ENCODE measurements at regions not wholly inside any gene's neighbourhood (a gene's known extent, or its start where the extent isn't known, plus 50 kb on each side); places are given as distances from the start of the nearest gene placed in this dataset.

- Histone ChIP-seq H3K27me3 (no peaks in the 10 kb centered on the region), H3K4me2 (no peak overlapping the region), H3K4me1 (ENCODE audit: insufficient read depth) (no peaks in the 10 kb centered on the region), H3K9me3 (ENCODE audit: low read depth) (no peaks in the 10 kb centered on the region), H3K27ac (no peak overlapping the region), H3K36me3 (replicated peaks; ENCODE audit: insufficient read depth, low read depth) (no peaks in the 10 kb centered on the region), H2AFZ (no peak overlapping the region), H4K20me1 (ENCODE audit: insufficient read depth, poor library complexity, severe bottlenecking) (no peaks in the 10 kb centered on the region), H3K4me3 (no peak overlapping the region), H3K9me2 (replicated peaks; ENCODE audit: insufficient read depth) (no peaks in the 10 kb centered on the region), H3K79me2 (no peaks in the 10 kb centered on the region)
- DNase-seq (ENCODE audit: low spot score): no peak
- TF ChIP-seq EZH2phosphoT487 (IDR thresholded peaks at IDR 0.05; ENCODE audit: low read depth, severe bottlenecking, unreplicated experiment) (no peak), EZH2 (IDR thresholded peaks at IDR 0.05; ENCODE audit: borderline replicate concordance) (no peak)
- TF ChIP-seq, protein P1, sequence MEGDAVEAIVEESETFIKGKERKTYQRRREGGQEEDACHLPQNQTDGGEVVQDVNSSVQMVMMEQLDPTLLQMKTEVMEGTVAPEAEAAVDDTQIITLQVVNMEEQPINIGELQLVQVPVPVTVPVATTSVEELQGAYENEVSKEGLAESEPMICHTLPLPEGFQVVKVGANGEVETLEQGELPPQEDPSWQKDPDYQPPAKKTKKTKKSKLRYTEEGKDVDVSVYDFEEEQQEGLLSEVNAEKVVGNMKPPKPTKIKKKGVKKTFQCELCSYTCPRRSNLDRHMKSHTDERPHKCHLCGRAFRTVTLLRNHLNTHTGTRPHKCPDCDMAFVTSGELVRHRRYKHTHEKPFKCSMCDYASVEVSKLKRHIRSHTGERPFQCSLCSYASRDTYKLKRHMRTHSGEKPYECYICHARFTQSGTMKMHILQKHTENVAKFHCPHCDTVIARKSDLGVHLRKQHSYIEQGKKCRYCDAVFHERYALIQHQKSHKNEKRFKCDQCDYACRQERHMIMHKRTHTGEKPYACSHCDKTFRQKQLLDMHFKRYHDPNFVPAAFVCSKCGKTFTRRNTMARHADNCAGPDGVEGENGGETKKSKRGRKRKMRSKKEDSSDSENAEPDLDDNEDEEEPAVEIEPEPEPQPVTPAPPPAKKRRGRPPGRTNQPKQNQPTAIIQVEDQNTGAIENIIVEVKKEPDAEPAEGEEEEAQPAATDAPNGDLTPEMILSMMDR (IDR thresholded peaks at IDR 0.05; ENCODE audit: poor library complexity): no peak
These were observed 65.3 kb upstream of the CCDC68 start for GRCh38 chr18:55024564-55024963.

- no peaks in the 10 kb centered on the region for H3K4me1 ChIP-seq (ENCODE audit: insufficient read depth)
- TF ChIP-seq, protein P1 (IDR thresholded peaks at IDR 0.05; ENCODE audit: poor library complexity): no peak
- TF ChIP-seq EZH2 (IDR thresholded peaks at IDR 0.05; ENCODE audit: borderline replicate concordance): no peak
- DNase-seq (ENCODE audit: low spot score): no peak
- H3K4me3 ChIP-seq: no peak overlapping the region
- no peaks in the 10 kb centered on the region for H3K9me2 ChIP-seq (replicated peaks; ENCODE audit: insufficient read depth)
- no peak overlapping the region for H2AFZ ChIP-seq
- H3K36me3 ChIP-seq (replicated peaks; ENCODE audit: insufficient read depth, low read depth): no peaks in the 10 kb centered on the region
- no peak overlapping the region for H3K27ac ChIP-seq
- no peak overlapping the region for H3K4me2 ChIP-seq
- no peaks in the 10 kb centered on the region for H4K20me1 ChIP-seq (ENCODE audit: insufficient read depth, poor library complexity, severe bottlenecking)
- H3K9me3 ChIP-seq (ENCODE audit: low read depth): no peaks in the 10 kb centered on the region
- no peaks in the 10 kb centered on the region for H3K27me3 ChIP-seq
- H3K79me2 ChIP-seq: no peaks in the 10 kb centered on the region
These were observed 59.3 kb upstream of the CCDC68 start for GRCh38 chr18:55018602-55019001.

DNA sequence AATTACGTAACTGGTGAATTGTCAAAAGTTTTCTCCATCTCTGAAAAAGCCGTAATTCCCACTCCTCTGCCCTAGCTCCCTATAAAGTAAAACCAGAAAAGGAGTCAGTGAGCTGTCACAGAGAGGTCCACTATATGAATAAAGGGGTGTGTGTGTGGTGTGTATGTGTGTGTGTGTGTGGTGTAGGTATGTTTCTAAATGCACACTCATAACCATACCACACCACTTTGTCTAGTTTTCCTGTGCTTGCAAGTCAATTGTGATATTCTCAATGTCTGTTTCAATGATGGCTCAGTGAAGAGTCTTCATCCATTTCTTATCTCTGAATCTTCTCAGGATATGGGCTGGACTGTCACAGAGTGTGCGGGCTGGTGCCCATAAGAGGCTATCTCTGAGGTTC is 54.8 kb upstream of the CCDC68 start:
- no peak for DNase-seq (ENCODE audit: low spot score)
- H2AFZ ChIP-seq: no peak overlapping the region
- no peak overlapping the region for H3K27ac ChIP-seq
- 93% methylated on average over 3 of the region's 3 CpGs for WGBS (ENCODE audit: low lambda C conversion rate, missing lambda C conversion rate)
- H4K20me1 ChIP-seq (ENCODE audit: insufficient read depth, poor library complexity, severe bottlenecking): no peaks in the 10 kb centered on the region
- no peaks in the 10 kb centered on the region for H3K27me3 ChIP-seq
- H3K79me2 ChIP-seq: no peaks in the 10 kb centered on the region
- no peak overlapping the region for H3K4me3 ChIP-seq
- no peaks in the 10 kb centered on the region for H3K9me2 ChIP-seq (replicated peaks; ENCODE audit: insufficient read depth)
- no peaks in the 10 kb centered on the region for H3K36me3 ChIP-seq (replicated peaks; ENCODE audit: insufficient read depth, low read depth)
- H3K9me3 ChIP-seq (ENCODE audit: low read depth): no peaks in the 10 kb centered on the region
- H3K4me1 ChIP-seq (ENCODE audit: insufficient read depth): no peaks in the 10 kb centered on the region
- TF ChIP-seq EZH2 (IDR thresholded peaks at IDR 0.05; ENCODE audit: borderline replicate concordance) (no peak), EZH2phosphoT487 (IDR thresholded peaks at IDR 0.05; ENCODE audit: low read depth, severe bottlenecking, unreplicated experiment) (no peak)
- TF ChIP-seq, protein P1 (IDR thresholded peaks at IDR 0.05; ENCODE audit: poor library complexity): no peak
- no peak overlapping the region for H3K4me2 ChIP-seq

GRCh38 chr18:55013685-55014084 is 54.4 kb upstream of the CCDC68 start:
- H3K9me2 ChIP-seq (replicated peaks; ENCODE audit: insufficient read depth): no peaks in the 10 kb centered on the region
- H3K36me3 ChIP-seq (replicated peaks; ENCODE audit: insufficient read depth, low read depth): no peaks in the 10 kb centered on the region
- no peaks in the 10 kb centered on the region for H3K4me1 ChIP-seq (ENCODE audit: insufficient read depth)
- no peak overlapping the region for H3K4me3 ChIP-seq
- H3K27me3 ChIP-seq: no peaks in the 10 kb centered on the region
- H3K79me2 ChIP-seq: no peaks in the 10 kb centered on the region
- TF ChIP-seq, protein P1 (IDR thresholded peaks at IDR 0.05; ENCODE audit: poor library complexity): no peak
- TF ChIP-seq EZH2 (IDR thresholded peaks at IDR 0.05; ENCODE audit: borderline replicate concordance) (no peak), EZH2phosphoT487 (IDR thresholded peaks at IDR 0.05; ENCODE audit: low read depth, severe bottlenecking, unreplicated experiment) (no peak)
- no peak for DNase-seq (ENCODE audit: low spot score)
- H3K4me2 ChIP-seq: no peak overlapping the region
- H4K20me1 ChIP-seq (ENCODE audit: insufficient read depth, poor library complexity, severe bottlenecking): no peaks in the 10 kb centered on the region
- no peak overlapping the region for H2AFZ ChIP-seq
- peak overlapping the region; percentile 56 for H3K27ac ChIP-seq
- no peaks in the 10 kb centered on the region for H3K9me3 ChIP-seq (ENCODE audit: low read depth)
